HG03064 (cell line): ENCODE measurements at regions not wholly inside any gene's neighbourhood (a gene's known extent, or its start where the extent isn't known, plus 50 kb on each side); places are given as distances from the start of the nearest gene placed in this dataset.

ENCODE experiments used
- ATAC-seq: cut with Tn5 transposase; IDR thresholded peaks from one replicate; pipeline ENCODE4 v1.9.1; 2021; ENCODE audit warnings: low read depth; ENCODE audit not compliant: unreplicated experiment

GRCh38 chr11:112724496-112724790 is 236.8 kb upstream of the NCAM1 start:
- ATAC-seq, result no peak

DNA sequence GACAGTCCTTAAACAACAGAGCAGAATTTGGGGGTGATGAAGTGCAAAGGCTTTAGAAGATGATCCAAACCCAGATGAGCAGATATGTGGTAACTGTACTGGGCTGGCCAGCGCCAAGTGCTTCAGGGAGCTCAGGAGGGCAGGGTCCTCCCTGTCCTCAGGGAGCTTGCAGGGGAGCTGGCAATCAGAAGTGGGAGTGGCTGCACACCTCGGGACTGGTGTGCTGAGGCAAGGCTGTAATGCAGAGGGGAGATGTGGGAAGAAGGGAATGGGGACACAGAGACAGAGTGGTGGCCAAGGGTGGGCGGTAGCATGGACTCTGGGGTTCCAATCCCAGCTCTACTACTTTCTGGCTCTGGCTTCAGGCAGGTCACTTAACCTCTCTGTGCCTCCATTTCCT is 235.6 kb upstream of the NCAM1 start:
- ATAC-seq, result no peak

DNA sequence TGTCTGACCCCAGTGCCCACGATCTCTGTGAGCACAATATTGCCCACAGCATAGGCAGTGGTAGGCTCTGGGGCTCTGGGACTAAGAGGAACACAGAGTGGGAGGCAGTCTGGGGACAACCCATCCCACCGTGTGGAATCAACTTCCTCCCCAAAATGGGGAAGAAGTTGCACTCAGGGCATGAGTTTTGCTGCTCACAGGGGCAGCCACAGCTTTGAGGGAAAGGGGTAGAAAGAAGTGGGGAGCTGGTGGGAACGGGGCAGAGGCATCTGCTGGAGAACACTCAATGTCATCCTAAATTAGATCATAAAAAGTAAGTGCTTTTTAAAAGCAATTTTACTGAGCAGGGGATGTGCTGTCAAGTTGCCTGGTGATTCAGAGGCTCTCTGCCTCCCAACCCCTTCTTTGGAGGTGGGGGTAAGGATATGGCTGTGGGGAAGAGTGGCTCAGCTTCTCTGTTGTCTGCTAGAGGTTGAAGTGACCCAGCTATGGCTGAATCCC is 233.8 kb upstream of the NCAM1 start:
- ATAC-seq, result no peak

GRCh38 chr11:112728288-112728687 is 232.9 kb upstream of the NCAM1 start:
- ATAC-seq, result no peak

DNA sequence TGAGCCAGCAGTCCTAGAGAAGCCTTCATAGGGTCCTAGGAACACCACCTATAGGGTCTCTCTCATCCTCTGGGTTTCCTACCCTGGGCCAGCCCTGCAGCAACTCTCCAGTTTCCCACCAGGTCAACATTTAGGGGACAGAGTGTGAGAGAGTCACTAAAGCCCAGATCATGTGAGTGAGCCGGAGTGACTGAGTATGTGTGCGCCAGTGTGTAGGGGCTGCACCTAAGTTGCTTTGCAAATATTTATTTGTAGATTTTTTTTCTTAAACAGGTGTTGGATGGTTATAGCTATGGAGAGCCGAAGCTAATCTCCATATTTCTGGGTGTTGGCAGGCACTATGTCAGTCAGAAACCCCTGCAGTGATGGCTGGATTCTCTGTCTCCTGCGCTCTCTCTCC is 232.5 kb upstream of the NCAM1 start:
- no peak for ATAC-seq

GRCh38 chr11:112730591-112730990 is 230.6 kb upstream of the NCAM1 start:
- ATAC-seq, result no peak

DNA sequence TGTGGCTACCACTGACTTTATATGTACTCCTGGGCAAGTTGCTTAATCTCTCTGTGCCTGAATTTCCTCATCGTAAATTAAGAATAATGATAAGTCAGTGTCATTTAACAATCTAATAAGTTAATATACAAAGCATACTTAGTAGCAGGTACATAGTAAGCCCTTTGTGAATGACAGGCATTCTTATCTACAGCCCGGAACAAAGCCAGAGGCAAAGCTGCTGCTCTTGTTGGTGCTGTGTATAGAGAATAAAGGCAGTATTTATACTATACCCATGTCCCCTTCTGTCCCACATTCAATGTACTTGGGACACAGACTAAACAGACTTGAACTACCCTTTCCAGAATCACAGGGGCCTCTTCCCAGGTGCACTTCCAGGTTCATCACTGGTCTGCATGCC is 229.7 kb upstream of the NCAM1 start:
- ATAC-seq, result no peak

DNA sequence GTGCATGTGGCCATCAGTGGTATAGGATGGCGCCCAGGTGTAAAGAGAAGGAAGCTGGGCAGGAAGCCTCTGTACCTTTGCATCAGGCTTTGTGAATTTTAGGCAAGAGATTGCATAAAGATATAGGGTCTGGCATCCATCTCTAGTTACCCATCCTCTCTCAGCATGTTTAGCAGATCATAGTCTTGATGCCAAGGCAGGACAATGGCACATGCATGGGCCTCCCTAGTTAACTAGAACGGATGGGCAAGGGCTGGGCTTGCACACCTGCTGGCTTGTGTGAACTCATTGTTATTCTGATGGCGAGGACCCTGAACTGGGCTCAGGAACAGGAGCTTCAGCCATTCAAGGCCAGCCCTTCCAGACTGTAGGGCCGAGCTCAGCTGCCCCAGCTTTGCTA is 229.2 kb upstream of the NCAM1 start:
- no peak for ATAC-seq

- ATAC-seq, result no peak
These were observed 227.0 kb upstream of the NCAM1 start for GRCh38 chr11:112734207-112734606.

DNA sequence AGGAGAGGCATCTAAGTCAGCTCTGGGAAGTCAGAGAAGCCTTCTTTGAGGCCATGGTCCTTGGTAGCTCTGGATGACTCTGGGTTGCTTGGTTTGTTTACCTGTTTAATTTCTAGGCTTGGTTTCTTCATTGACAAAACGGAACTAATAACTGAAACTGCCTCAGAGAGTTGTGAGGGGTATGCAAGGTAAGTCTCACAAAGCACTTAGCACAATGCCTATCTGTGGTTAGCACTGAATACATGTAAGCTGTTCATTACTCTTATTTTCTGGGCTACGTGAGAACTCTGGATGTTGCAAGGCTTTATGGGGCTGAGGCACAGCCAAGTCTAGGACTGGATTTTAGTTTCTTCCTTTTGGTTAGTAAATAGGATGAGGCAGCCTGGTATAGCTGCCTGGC is 225.8 kb upstream of the NCAM1 start:
- no peak for ATAC-seq

DNA sequence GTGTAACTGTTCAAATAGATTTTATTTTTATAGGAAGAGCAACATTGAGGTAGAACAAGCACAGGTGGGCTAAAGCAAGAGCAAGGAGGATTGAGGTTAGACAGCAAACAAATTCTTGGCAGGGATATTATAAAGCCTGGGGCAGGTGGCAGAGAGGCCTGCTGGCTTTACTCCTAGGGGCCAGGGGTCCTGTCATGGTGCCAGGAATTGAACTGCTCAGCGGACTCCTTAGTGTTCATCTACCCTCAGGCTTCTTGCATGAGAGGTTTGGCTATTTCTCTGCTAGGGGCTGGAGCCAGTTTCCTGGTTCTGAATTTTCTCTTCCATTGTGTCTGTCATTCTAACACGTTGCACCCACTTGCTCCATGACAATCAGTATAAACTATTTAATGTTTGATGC is 217.2 kb upstream of the NCAM1 start:
- no peak for ATAC-seq

DNA sequence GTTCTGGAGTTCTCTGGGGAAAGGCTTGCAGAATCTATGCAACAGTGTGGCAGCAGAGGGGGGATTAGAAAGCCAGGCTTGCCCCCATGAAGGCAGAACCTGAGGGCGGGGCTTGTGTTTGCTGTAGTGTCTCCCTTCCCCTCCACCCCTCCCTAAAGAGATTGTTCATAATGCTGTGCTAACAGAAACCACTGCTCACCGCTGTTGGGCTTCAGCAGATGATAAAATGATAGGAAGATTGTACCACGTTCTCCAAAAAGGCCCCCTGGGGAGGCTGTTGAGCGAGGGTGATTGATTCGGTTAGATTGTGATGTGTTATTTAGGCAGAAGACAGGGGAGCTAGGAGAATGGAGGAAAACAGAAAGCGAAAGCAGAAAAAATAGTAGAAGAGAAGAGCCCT is 215.2 kb upstream of the NCAM1 start:
- no peak for ATAC-seq

DNA sequence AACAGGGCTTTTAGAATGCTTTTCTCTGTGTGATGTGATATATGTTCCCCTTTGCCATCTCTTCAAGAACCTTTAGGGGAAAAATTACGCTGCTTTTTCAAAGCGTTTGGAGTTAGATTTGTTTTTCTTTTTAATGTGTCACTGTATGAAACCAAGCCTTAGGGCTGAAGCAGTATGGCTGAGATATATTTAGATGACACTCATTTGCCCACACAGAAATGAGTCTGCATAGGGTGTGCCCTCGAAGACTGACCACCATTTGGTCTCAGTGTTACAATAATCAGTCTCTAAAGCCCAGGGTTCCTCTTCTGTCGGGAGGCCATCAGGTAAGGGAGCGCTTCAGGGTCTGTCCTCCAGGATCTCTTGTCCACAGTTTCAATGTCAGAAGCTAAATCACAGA is 213.0 kb upstream of the NCAM1 start:
- ATAC-seq, result no peak

DNA sequence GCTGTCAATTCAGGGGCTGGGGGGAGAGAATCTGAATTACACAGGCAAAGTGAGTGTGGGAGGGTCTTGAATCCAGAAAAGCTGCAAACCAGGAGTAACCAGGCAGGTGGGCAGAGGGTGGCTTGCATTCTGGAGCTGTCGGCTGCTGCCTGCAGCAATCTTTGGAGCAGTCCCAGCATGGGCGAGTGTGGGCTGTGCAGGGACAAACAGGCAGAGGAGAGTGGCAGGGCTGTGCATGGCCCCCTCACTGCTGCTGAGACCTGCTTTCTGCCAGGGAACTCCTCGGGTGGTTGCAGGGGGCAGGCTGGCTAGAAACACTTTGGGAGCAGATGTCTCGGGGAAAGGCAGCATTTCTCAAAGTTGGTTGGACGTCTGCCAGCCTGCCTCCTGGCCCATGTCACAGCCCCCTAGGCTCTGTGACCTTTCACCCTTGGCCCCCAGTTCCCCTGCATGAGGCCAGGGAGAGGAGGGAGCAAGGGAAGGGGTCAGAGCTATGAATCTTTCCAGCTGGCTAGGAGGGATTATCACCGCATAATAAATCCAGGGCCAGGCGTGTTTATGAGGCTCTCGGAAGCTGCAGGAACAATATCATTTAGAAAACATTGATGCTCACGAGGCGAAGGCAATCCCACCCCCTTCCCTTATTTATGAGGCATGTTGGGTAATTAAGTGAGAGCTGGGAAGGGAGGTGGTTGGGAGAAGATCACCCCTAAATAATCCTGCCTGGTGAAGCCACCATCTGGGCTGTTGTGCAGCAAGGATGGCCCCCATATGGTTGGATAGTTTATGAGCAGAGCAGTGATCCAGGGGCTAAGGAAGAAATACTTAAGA is 212.3 kb upstream of the NCAM1 start:
- no peak for ATAC-seq

GRCh38 chr11:112751329-112751728 is 209.9 kb upstream of the NCAM1 start:
- no peak for ATAC-seq

DNA sequence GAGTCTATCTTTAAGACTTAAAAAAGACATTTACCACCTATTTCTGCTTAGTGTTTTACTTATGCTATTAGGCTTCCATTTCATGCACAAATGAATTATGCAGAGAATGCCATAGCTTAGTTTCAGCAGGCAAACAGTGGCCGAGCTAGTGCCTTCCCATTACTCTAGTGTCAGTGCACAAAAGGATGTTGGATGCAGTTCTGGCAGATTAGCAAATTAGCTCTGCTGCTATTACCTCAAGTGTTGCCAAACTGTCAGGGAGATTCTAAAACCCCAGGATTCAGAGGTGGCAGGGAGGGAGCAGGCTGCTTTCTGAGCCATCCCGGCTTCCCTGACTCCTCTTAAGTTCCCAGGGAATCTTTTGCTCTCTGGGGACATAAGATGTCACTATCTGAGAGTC is 209.4 kb upstream of the NCAM1 start:
- ATAC-seq, result no peak

GRCh38 chr11:112752563-112752962 is 208.7 kb upstream of the NCAM1 start:
- ATAC-seq, result no peak

GRCh38 chr11:112753706-112754105 is 207.5 kb upstream of the NCAM1 start:
- no peak for ATAC-seq

DNA sequence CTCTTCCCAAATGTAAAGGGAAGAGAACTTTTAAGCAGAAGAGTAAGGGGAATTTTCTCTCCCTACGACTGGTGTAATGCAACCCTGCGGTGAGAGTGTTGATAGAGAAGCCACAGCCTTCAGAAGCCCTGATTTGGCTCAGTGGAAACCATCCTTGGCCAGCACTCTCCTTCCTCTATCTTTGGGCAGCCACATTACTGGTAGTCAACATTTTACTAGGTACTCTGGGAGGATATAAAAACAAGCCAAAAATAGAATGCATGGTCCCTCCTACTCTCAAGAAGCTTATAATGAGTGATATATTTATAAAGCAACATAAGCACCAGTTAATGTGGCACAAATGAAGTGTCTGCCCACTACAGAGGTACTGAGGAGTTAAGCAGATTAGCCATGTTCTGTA is 201.8 kb upstream of the NCAM1 start:
- ATAC-seq, result no peak

DNA sequence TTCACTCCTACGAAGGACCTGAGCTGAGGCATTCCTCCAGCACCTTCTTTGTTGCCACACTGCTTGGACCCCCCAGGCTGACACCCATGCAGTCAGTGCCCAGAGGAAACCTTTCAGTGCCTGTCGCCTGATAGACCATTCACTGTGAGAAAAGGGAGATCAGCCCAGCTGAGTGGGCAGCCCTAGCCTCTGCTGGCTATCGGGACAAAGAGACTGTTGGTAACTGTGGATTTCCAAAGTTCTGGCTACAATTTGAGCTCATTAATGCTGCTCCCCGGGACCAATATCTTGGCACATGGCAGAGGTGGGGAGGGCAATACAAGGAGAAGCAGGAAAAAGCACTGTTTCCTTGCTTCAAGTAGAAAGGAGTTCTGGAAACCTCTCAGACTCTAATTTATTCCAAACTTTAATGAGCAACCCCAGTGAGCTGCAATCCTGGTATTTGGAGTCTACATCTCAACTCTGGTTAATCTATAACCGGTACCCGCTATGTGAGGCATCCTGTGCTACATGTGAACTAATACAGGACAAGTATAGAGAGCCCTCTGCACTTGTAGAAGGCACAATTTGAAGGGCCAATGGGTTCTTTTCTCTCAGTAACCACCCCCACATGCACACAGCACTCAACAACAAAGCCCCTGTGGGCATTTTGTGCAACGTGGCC is 200.7 kb upstream of the NCAM1 start:
- ATAC-seq, result no peak

- no peak for ATAC-seq
These were observed 199.1 kb upstream of the NCAM1 start for GRCh38 chr11:112761911-112762706.

DNA sequence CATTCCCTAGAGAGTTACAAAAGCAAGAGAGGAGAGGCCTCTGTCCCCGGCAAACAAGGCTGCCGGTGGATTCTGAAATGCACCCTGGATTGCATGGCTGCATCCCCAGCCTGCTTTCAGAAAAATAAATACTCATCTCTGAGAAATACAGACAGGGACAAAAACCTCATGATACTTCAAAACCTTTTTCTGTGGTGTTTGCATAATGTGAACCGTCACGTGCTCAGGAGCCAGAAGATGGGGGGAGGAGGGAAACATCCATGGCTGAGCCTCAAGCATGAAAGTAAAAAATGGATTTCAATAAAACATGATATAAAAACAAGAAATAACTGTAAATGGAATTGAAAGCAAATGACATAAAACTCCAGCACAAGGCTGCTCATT is 198.5 kb upstream of the NCAM1 start:
- no peak for ATAC-seq
